ENCODE measurements at regions not wholly inside any gene's neighbourhood (a gene's known extent, or its start where the extent isn't known, plus 50 kb on each side); places are given as distances from the start of the nearest gene placed in this dataset.

DNA sequence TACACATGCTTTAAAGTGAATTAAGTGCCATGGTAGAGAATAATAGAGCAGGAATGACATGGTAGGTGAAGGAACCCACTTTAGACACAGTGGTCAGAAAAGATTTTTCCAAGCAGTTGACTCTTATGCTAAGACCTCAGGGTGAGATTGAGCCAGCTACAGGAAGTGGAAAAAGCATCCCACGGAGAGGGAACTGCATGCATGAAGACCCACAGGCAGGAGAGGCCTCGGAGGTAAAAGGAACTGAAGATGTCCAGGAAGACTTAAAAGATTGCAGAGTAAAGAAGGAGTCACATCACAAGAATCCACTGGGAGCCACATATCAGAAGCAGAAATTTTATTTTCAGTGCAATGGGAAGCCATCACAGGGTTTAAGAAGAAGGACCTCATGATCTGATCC is 499.2 kb upstream of the FAM98A start:
- no peak for FAIRE-seq
- DNase-seq (ENCODE audit: insufficient read length), result no peak
- TF ChIP-seq POLR2AphosphoS5 (IDR thresholded peaks at IDR 0.05; ENCODE audit: low read depth, low read length) (no peak), TAF1 (IDR thresholded peaks at IDR 0.05; ENCODE audit: borderline replicate concordance, low read depth, low read length) (no peak), POLR2A (IDR thresholded peaks at IDR 0.05; ENCODE audit: low read depth, low read length) (no peak)

DNA sequence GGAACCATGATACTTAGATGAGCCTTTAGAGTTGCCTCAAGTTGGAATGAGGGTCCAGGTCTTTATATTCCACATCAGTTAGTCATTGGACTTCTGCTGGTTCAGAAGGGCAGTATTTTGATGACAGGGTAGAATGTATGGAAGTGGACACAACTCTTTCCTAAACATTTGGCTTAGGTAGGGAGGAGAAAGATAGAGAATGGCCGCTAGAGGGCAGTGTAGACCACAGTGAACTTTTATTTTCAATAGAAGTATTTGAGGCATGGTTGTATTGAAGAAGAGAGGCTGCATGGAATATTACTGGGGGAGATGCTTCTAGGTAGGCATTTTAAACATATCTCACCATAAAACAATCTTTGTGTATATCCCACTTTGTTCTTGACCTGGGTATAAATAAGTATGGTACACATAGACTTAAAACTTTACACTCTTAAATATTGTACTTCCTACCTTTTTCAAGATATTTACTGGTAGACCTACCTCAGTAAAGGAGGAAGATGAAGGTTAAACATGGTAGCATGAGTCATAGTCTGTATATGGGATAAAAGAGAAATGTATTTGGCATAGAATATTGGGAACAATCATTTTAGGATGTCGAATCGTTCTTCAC is 497.6 kb upstream of the FAM98A start:
- FAIRE-seq (peak; percentile 95), DNase-seq (ENCODE audit: insufficient read length) (no peak)
- no peak for TF ChIP-seq POLR2AphosphoS5 (IDR thresholded peaks at IDR 0.05; ENCODE audit: low read depth, low read length)

DNA sequence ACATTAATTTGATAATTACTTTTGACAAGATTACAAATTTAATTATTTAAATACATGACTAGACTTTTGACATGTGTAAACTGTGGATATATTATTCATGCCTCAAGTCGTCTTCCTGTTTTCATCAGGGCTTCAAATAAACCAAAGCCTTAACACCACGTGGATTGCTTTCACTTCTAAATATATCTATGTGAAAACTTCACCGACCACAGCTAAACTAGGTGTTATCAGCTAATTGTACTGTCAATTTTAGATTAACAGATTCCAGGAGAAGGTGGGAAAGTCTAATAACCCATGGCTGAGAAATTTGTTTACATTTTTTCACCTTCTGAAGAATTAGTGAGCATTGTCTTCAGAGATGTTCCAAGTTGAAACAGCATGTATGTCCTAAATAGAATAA is 494.7 kb upstream of the FAM98A start:
- TF ChIP-seq POLR2AphosphoS5 (IDR thresholded peaks at IDR 0.05; ENCODE audit: low read depth, low read length), result no peak
- no peak for TF ChIP-seq POLR2A (IDR thresholded peaks at IDR 0.05; ENCODE audit: low read depth, low read length)
- TF ChIP-seq TAF1 (IDR thresholded peaks at IDR 0.05; ENCODE audit: borderline replicate concordance, low read depth, low read length), result no peak
- FAIRE-seq (no peak), DNase-seq (ENCODE audit: insufficient read length) (no peak)

DNA sequence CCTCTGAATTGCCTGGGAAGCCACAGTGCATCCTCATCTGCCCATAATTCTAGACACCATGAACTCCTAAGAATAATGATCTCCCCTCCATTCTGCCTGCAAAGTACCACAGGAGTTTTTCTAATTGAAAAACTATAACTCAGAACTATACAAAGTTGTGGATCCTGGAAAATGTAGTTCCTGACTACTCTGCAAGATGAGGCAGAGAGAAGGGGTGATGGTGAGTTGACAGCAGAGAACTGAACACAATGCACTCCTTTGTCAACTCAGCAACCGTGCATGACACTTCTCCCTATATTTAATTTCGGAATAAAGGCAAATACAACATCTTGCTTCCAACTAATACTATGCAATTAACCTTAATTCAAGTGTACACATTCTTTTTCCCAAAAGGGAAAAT is 471.1 kb upstream of the FAM98A start:
- FAIRE-seq (no peak), DNase-seq (ENCODE audit: insufficient read length) (no peak)
- TF ChIP-seq TAF1 (IDR thresholded peaks at IDR 0.05; ENCODE audit: borderline replicate concordance, low read depth, low read length), result no peak
- TF ChIP-seq POLR2A (IDR thresholded peaks at IDR 0.05; ENCODE audit: low read depth, low read length), result no peak
- TF ChIP-seq POLR2AphosphoS5 (IDR thresholded peaks at IDR 0.05; ENCODE audit: low read depth, low read length), result no peak

DNA sequence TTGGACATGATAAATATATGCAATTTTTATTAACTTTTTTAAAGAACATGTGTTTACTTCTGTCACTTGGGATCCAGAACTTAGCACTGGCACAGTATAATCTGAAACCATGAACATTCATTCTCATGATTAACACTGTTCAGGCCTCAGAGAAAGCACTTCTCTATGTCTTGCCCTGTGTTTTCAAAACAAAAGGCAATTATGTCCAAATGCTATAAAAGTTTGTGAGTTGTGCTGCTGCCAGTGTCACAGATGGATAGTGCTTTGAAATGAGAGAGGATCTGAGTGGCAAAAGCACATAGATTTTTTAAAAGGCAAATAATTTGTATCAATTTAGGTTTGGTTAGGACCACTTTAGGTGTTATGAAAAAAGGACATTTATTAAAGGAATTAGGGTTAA is 470.5 kb upstream of the FAM98A start:
- no peak for FAIRE-seq
- TF ChIP-seq POLR2AphosphoS5 (IDR thresholded peaks at IDR 0.05; ENCODE audit: low read depth, low read length) (no peak), POLR2A (IDR thresholded peaks at IDR 0.05; ENCODE audit: low read depth, low read length) (no peak), TAF1 (IDR thresholded peaks at IDR 0.05; ENCODE audit: borderline replicate concordance, low read depth, low read length) (no peak)
- DNase-seq (ENCODE audit: insufficient read length), result no peak

DNA sequence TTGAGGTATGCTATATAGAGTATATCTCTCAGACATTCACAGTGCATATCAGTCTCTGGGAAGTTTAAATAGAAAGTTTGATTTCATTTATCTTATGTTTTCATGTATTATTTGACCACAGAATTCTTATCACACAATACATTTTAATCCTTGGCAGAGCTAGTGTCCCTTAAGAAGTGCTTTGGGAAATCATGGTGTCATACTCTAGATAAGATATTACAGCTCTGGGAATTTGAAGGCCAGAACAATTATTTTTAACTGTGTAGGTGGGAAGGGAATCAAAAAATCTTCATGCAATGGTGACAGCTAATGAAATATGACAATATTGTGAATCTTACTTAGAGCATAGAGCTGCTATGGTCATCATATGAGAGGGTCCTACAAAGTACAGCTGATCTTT is 451.3 kb upstream of the FAM98A start:
- TF ChIP-seq POLR2AphosphoS5 (IDR thresholded peaks at IDR 0.05; ENCODE audit: low read depth, low read length) (no peak), TAF1 (IDR thresholded peaks at IDR 0.05; ENCODE audit: borderline replicate concordance, low read depth, low read length) (no peak), POLR2A (IDR thresholded peaks at IDR 0.05; ENCODE audit: low read depth, low read length) (no peak)
- no peak for DNase-seq (ENCODE audit: insufficient read length)
- no peak for FAIRE-seq

DNA sequence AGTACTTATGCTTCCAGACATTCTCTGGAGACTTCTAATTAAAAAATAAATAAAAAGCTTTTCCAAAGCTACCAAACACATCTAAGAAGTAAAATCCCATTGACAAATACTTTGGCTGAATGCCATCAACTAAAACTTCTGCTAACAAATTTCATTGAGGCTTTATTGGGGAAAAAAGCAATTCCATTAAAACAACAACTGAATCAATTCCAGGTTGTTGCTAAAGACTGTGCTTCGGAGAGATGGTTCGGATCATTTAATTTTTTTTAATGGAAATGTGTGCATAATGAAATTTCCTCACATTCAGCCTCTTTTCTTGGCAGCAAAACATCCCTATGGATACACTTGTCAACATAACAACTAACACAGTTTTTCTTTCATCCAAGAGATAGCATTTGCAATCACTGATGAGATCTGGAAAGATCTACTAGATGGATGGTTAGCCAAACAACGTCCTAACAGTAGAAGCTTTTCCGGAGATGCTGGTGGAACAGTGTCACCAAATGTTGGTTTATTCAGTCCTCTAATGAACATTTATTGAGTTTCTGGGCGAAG is 446.1 kb upstream of the FAM98A start:
- TF ChIP-seq TAF1 (IDR thresholded peaks at IDR 0.05; ENCODE audit: borderline replicate concordance, low read depth, low read length) (no peak), POLR2AphosphoS5 (IDR thresholded peaks at IDR 0.05; ENCODE audit: low read depth, low read length) (no peak), POLR2A (IDR thresholded peaks at IDR 0.05; ENCODE audit: low read depth, low read length) (no peak)
- no peak for DNase-seq (ENCODE audit: insufficient read length)
- no peak for FAIRE-seq

DNA sequence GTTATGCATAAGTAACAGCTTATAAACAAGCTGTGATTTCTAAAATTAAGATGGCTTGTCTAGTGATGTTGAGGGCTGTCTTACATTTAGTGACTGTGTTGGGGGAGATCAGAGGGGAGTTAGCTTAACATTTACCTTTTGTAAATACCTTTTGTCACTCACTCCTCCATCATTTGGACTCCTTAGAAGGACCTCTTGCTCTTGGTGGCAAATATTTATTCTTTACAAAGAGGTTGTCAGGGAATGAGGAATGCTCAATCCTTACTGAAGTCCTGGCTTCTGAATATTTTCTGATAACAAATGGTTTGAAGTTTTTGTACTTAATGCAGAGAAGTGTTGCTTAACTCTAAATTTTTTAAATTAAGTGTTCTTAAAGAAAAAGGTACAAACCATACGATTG is 438.8 kb upstream of the FAM98A start:
- TF ChIP-seq POLR2A (IDR thresholded peaks at IDR 0.05; ENCODE audit: low read depth, low read length) (no peak), POLR2AphosphoS5 (IDR thresholded peaks at IDR 0.05; ENCODE audit: low read depth, low read length) (no peak), TAF1 (IDR thresholded peaks at IDR 0.05; ENCODE audit: borderline replicate concordance, low read depth, low read length) (no peak)
- DNase-seq (ENCODE audit: insufficient read length), result no peak
- FAIRE-seq, result no peak

DNA sequence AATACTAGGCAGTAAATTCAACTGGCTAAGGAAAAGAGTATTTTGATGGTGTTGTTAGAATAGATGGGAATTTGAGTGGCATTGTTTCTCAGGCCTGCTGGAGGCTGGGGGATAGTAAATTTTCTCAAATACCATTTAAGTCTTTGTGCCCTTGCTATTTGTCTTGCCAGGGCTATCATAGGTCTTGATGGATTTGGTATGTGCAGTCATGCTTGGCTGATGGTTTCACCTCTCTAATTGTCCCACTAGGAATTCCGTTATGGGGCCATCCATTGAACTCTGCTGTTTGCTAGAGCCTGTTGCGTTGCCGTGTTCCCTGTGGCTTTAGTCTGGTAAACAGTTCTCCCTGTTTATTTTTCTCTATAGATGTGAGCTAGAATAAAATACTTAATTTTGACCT is 438.1 kb upstream of the FAM98A start:
- DNase-seq (ENCODE audit: insufficient read length), result no peak
- FAIRE-seq, result no peak
- no peak for TF ChIP-seq POLR2AphosphoS5 (IDR thresholded peaks at IDR 0.05; ENCODE audit: low read depth, low read length)

DNA sequence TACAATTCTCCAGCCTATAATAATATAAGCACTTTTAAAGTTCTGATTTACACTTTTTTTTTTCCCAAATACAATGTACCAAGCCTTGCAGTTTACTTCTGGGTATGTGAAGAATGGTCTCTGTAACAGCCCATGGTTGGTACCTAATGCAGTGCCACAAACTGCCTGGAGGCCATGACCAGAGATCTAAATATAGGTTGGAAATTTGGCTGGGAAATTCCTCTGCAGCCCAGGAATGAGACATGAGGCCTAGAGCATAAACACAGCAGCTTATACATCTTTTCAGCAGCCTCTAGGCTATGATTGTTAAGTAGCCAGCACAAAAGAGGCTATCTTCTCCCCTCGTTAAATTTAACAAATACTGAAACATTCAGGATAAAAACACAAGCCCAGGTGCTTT is 432.0 kb upstream of the FAM98A start:
- FAIRE-seq, result no peak
- TF ChIP-seq POLR2AphosphoS5 (IDR thresholded peaks at IDR 0.05; ENCODE audit: low read depth, low read length) (no peak), TAF1 (IDR thresholded peaks at IDR 0.05; ENCODE audit: borderline replicate concordance, low read depth, low read length) (no peak), POLR2A (IDR thresholded peaks at IDR 0.05; ENCODE audit: low read depth, low read length) (no peak)
- DNase-seq (ENCODE audit: insufficient read length), result no peak

DNA sequence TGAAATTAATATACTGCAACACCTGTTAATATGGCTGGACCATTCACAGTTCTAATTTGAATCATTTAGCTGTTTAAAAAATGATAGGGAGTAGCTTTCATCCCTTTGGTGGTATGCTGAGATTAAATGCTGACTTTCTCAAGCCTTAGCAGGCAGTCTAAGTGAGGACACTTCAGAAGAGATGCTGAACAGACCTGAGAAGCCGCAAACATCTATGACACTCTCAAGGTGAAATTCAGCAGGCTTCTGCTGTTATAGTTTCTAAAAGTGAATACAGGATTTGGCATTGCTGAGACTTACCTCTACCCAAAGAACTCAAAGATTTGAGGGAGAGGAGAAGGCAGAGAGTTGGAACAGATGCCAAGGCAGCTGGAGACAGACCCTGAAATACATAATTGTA is 431.2 kb upstream of the FAM98A start:
- no peak for FAIRE-seq
- no peak for DNase-seq (ENCODE audit: insufficient read length)
- no peak for TF ChIP-seq TAF1 (IDR thresholded peaks at IDR 0.05; ENCODE audit: borderline replicate concordance, low read depth, low read length)
- no peak for TF ChIP-seq POLR2A (IDR thresholded peaks at IDR 0.05; ENCODE audit: low read depth, low read length)
- no peak for TF ChIP-seq POLR2AphosphoS5 (IDR thresholded peaks at IDR 0.05; ENCODE audit: low read depth, low read length)

DNA sequence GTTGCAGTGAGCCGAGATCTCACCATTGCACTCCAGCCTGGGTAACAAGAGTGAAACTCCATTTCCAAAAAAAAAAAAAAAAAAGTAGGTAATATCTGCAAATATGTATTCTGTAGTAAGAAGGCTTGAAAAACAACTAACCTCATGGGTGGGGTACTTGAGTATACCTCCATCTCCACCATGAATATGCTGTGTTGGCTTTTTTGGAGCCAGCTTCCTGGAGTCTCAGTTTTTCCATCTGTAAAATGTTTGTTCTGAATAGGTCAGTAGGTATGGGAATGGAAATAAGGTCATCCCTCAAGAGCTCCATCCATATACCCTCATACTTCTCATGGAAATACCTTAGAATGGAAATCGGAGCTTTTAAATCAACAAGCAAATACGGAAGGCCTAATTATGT is 430.0 kb upstream of the FAM98A start:
- DNase-seq (ENCODE audit: insufficient read length) (no peak), FAIRE-seq (no peak)
- no peak for TF ChIP-seq POLR2A (IDR thresholded peaks at IDR 0.05; ENCODE audit: low read depth, low read length)

DNA sequence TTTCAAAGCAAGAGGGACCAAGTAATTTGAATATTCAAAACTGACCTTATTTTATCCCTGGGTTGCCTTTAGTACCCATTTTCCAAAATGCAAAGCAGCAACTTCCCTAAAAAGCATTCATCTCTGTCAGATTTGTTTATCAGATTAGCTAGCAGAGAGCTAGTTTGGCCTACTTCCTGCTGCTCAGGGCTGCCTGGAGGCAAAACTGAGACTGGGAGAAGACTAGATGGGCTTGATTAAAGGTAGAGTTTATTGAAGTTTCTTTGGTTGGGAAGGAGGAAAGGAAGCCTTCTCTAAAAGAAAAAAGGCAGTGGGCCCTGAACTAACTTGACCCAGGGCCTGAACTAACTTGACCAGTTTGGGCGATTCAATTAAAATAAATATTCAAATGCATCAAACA is 426.1 kb upstream of the FAM98A start:
- TF ChIP-seq TAF1 (IDR thresholded peaks at IDR 0.05; ENCODE audit: borderline replicate concordance, low read depth, low read length), result no peak
- no peak for TF ChIP-seq POLR2AphosphoS5 (IDR thresholded peaks at IDR 0.05; ENCODE audit: low read depth, low read length)
- TF ChIP-seq POLR2A (IDR thresholded peaks at IDR 0.05; ENCODE audit: low read depth, low read length), result no peak
- FAIRE-seq (no peak), DNase-seq (ENCODE audit: insufficient read length) (no peak)
